ENCODE measurements at regions not wholly inside any gene's neighbourhood (a gene's known extent, or its start where the extent isn't known, plus 50 kb on each side); places are given as distances from the start of the nearest gene placed in this dataset.

DNA sequence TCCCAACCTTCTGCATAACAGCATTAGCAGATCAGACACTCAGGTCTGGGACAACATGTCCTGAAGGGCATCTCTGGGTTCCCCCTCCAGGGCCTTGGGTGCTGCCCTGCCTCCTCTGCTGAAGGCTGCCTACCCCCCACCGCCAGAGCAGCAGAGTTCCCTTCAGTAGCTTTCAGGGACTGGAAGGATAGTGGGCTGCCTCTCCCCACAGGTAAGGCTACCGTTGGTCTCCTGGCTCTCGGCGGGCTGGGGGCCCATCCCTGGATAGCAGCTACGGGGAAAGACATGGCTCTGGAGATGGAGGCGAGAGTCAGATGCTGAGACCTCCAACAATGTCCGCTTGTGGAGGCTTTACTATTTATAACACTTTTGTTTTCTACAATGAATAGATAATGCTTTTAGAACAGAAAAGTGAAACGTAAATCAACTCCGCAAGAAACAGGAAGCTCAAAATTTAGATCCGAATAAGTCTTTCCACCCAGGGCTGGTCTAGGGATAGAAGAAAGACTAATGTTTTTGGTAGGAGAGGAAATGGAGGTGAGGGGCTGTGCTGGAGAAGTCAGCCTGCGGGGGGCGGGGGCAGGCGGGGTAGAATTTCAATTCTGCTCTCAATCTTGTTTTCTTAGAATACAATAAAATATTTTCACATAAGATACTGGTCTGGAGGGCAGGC is 58.4 kb downstream of the ARL4C start:
- no peak for DNase-seq (ENCODE audit: low read depth)

- no peak for DNase-seq (ENCODE audit: low read depth)
Measured at GRCh38 chr2:234437642-234438304, 59.1 kb downstream of the ARL4C start.

GRCh38 chr2:234436482-234436837 is 60.4 kb downstream of the ARL4C start:
- DNase-seq (ENCODE audit: low read depth): no peak

DNA sequence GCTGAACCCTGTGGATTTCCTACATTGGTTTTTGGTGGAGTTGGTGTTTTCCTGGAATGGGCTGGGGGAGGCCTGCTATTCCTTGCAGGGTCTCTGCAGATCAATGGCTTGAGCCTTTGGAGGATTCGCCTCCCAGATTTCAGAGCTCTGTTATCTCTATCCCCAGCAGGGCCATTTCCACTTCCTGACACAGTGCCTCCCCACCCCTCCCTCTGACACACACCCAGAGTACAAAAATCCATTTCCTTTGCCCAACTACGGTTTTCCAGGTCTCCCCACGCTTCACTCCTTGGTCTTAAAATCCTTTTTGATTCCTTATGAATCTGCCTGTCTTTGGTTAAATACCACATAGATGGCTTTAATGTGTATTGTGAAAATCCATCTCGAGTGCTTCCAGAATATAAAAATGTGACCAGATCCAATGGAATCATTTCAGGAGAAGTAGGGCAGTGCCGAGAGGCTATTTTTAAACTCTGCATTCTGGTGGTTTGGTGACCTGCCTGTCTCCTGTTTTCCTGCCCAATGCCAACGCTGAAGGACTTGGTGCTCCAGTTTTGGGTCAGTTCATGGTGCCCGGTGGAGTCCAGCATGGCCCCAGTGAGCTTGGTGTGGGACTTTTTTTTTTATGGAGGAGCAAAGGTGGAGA is 60.9 kb downstream of the ARL4C start:
- no peak for DNase-seq (ENCODE audit: low read depth)

DNA sequence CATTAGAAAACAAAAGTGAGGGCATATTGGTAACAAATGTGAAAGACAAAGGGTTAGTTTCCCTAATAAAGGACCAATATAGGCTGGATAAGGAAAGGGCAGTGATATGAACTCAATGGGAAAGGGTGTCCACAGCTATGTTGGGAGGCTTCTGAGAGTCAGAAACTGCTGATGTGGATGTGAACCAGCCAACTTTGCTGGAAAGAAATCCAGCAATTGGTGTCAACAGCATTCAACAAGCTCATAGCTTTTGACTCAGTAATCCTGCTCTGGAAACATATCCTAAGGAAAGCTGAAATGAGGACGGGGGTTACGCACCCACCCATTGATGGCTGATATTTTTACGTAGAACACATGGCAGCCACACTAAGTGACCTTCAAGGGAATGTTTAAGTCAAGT is 63.7 kb downstream of the ARL4C start:
- no peak for DNase-seq (ENCODE audit: low read depth)

GRCh38 chr2:234430871-234431270 is 66.0 kb downstream of the ARL4C start:
- DNase-seq (ENCODE audit: low read depth): no peak

GRCh38 chr2:234429265-234429664 is 67.6 kb downstream of the ARL4C start:
- DNase-seq (ENCODE audit: low read depth): no peak

- no peak for DNase-seq (ENCODE audit: low read depth)
Measured at GRCh38 chr2:234427081-234428061, 69.5 kb downstream of the ARL4C start.

DNA sequence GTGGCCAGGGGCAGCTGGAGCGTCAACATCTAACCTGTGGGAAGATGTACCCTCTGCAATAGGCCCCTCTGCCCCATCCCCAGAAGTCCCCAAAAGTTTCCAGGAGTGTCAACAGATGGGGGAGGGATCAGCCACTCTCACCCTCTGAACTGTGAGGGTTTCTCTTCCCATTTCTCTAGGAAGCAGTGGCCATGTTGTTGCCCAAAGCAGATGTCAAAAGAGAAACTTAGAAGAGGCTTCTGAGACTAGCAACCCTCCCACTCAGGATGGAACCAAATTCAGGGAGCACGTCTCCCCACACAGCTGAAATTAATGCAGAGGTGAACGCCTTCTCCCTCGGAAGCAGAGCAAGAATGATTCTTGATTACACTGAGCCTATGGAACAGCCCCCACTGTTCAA is 70.3 kb downstream of the ARL4C start:
- DNase-seq (ENCODE audit: low read depth): no peak

- peak; percentile 82 for DNase-seq (ENCODE audit: low read depth)
Measured at GRCh38 chr2:234425639-234426603, 71.0 kb downstream of the ARL4C start.

DNA sequence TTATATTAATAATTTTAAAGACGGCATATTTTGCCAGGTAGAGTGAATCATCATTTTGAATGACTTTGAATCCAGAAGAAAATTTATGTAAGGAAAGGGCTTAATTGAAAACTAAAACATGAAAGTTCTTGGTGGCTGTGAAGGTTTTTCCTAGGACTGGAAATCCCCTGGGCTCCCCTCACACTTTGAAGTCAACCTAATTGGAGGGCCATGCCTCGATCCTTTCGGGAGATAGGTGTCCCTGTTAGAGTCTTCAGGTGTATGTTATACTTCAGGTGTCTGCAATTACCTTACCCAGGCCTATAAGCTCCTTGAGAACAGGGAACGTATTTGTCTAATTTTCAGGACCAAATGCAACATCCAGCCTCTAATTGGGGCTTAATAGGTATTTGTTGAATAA is 73.0 kb downstream of the ARL4C start:
- no peak for DNase-seq (ENCODE audit: low read depth)

GRCh38 chr2:234422981-234423431 is 73.9 kb downstream of the ARL4C start:
- DNase-seq (ENCODE audit: low read depth): peak; percentile 77

GRCh38 chr2:234422273-234422732 is 74.6 kb downstream of the ARL4C start:
- peak; percentile 48 for DNase-seq (ENCODE audit: low read depth)

GRCh38 chr2:234420408-234420807 is 76.5 kb downstream of the ARL4C start:
- DNase-seq (ENCODE audit: low read depth): no peak

DNA sequence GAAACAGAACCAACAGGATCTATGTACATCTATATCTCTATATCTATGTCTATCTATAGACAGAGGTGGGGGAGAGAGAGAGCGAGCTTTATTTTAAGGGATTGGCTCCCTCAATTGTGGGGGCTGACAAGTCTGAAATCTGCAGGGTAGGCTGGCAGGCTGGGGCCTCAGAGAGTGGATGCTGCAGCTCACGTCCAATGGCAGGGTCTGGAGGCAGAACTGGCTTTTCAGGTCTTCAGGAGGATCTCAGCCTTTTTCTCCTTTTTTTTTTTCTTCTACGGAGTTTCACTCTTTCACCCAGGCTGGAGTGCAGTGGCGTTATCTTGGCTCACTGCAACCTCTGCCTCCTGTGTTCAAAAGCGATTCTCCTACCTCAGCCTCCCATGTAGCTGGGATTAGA is 77.2 kb downstream of the ARL4C start:
- DNase-seq (ENCODE audit: low read depth): no peak

DNA sequence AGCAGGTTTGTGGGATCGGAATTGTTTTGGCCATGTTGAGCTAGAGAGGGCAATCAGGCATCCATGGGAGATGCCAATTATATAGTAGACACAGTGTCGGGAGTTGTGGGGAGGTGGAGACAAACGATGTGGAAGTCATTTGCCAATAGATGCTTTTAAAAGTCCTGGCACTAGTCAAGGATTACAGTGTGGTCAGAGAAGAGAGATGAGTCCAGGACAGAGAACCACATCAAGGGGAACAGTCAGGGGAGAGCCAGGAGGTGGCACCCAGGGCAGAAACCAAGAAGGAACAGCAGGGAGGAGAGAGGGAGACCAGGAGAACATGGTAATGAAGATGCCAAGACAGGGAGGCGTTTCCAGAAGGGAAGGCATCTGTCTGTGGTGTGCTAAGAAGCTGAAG is 81.2 kb downstream of the ARL4C start:
- DNase-seq (ENCODE audit: low read depth): no peak

- no peak for DNase-seq (ENCODE audit: low read depth)
Measured at GRCh38 chr2:234414596-234414995, 82.3 kb downstream of the ARL4C start.

DNA sequence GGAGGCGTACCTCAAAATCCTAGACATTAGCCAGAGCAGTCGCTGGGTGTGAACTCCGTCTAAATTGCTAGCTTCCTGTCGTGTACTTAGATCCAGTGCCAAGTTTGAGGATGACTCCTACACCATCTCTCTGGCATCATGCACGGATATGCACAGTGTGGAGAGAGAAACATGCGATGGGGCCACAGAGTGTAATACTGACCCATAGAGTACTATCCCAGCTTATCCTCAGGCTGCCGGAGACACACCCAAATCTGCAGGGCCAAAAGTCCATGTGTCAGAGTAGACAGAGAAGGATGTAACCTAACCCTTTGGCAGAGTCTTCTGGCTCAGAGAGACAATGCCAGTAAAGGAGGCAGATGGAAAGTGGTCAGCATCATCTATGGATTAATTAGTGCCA is 84.2 kb downstream of the ARL4C start:
- no peak for DNase-seq (ENCODE audit: low read depth)

DNA sequence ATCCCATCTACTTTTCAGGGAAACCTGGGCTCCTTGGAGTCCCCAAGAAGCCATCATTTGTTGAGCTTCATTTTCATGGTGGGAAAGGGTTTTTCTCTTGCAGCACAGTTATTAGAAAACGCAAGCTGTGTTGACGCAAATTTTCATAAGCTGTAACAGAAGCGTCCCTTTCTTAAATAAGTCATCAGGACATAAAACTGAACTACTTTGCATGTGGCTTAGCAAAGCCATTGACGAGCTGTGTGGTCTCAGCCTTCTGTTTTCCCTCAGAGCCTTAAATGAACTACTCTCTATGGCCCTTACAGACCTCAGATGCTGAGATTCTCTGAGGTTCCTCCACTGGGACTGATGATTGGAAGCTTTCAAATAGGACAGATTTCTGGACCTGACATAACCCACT is 85.1 kb downstream of the ARL4C start:
- no peak for DNase-seq (ENCODE audit: low read depth)

GRCh38 chr2:234410526-234410925 is 86.4 kb downstream of the ARL4C start:
- DNase-seq (ENCODE audit: low read depth): no peak

GRCh38 chr2:234409590-234409989 is 87.3 kb downstream of the ARL4C start:
- no peak for DNase-seq (ENCODE audit: low read depth)

Measured in T-helper 22 cell (primary cell).